GM19238 (cell line): ENCODE measurements at regions not wholly inside any gene's neighbourhood (a gene's known extent, or its start where the extent isn't known, plus 50 kb on each side); places are given as distances from the start of the nearest gene placed in this dataset.

Experiments used
- DNase-seq: peaks from one replicate; pipeline ENCODE4 v3.0.0; 2011; ENCODE audit warnings: low spot score; ENCODE audit not compliant: insufficient read length

- DNase-seq = no peak
These were observed 64.2 kb downstream of the RBM43 start for GRCh38 chr2:151197184-151198108.

- DNase-seq = no peak
These were observed 68.1 kb downstream of the RBM43 start for GRCh38 chr2:151193576-151193975.

- DNase-seq = no peak
These were observed 69.0 kb downstream of the RBM43 start for GRCh38 chr2:151192681-151193080.

- DNase-seq = no peak
These were observed 70.7 kb downstream of the RBM43 start for GRCh38 chr2:151191001-151191400.

- no peak for DNase-seq
These were observed 72.5 kb downstream of the RBM43 start for GRCh38 chr2:151189125-151189524.

GRCh38 chr2:151186011-151186410 is 75.7 kb downstream of the RBM43 start:
- DNase-seq = no peak

GRCh38 chr2:151182899-151183809 is 78.5 kb downstream of the RBM43 start:
- no peak for DNase-seq

- no peak for DNase-seq
These were observed 79.3 kb downstream of the RBM43 start for GRCh38 chr2:151182396-151182795.

GRCh38 chr2:151181524-151181923 is 80.1 kb downstream of the RBM43 start:
- DNase-seq = no peak

- no peak for DNase-seq
These were observed 81.5 kb downstream of the RBM43 start for GRCh38 chr2:151180123-151180522.

GRCh38 chr2:151178207-151178606 is 83.5 kb downstream of the RBM43 start:
- DNase-seq = no peak

- no peak for DNase-seq
These were observed 83.9 kb downstream of the RBM43 start for GRCh38 chr2:151177756-151178155.

- no peak for DNase-seq
These were observed 85.0 kb downstream of the RBM43 start for GRCh38 chr2:151176661-151177060.

- DNase-seq = no peak
These were observed 85.8 kb downstream of the RBM43 start for GRCh38 chr2:151175864-151176263.

GRCh38 chr2:151174127-151174526 is 87.5 kb downstream of the RBM43 start:
- no peak for DNase-seq

GRCh38 chr2:151171186-151171585 is 90.5 kb downstream of the RBM43 start:
- DNase-seq = no peak

GRCh38 chr2:151166410-151166809 is 95.3 kb downstream of the RBM43 start:
- no peak for DNase-seq

GRCh38 chr2:151165105-151165684 is 96.5 kb downstream of the RBM43 start:
- DNase-seq = no peak

- DNase-seq = no peak
These were observed 99.7 kb downstream of the RBM43 start for GRCh38 chr2:151161821-151162551.

- DNase-seq = no peak
These were observed 102.5 kb downstream of the RBM43 start for GRCh38 chr2:151159109-151159662.
